Endothelial cell of umbilical vein (primary cell): ENCODE measurements at regions not wholly inside any gene's neighbourhood (a gene's known extent, or its start where the extent isn't known, plus 50 kb on each side); places are given as distances from the start of the nearest gene placed in this dataset.

Source experiments
- BruUV-seq: library from RNA; stranded (reverse); fragments of 400-500 nt; replicated peaks from 2 replicates; lab custom pipeline; 2021; lab: Mats Ljungman, UMichigan
- CTCF ChIA-PET: fragments of 300-600, 350-600 bp; sonication (Branson Sonifier 250); formaldehyde crosslinking; loops from one replicate; lab custom pipeline; 2021; ENCODE audit warnings: antibody characterized with exemption, inconsistent platforms; lab: Charles Lee
- POLR2A ChIA-PET: fragments of 300-600, 350-600 bp; sonication (Branson Sonifier 250); formaldehyde crosslinking; loops from one replicate; lab custom pipeline; 2021; ENCODE audit warnings: antibody characterized with exemption, inconsistent platforms; lab: Charles Lee
- DNase-seq: peaks from one replicate; pipeline ENCODE4 v3.0.0-alpha.2; 2011; ENCODE audit warnings: low read depth, low spot score
- FAIRE-seq: peaks from 2 replicates; lab custom pipeline; 2011; peaks lifted over from hg19 to GRCh38; lab: Jason Lieb, UNC
- H2AFZ ChIP-seq: 2 replicates; pipeline ENCODE4 v1.6.0; 2012; ENCODE audit warnings: low read depth, low read length, control low read depth, inconsistent platforms
- H3K27ac ChIP-seq: 2 replicates; pipeline ENCODE4 v1.5.1; 2011; ENCODE audit warnings: low read depth, mild to moderate bottlenecking, control low read depth, low read length, moderate library complexity; ENCODE audit not compliant: insufficient read depth
- H3K27me3 ChIP-seq, 2 experiments: 2 replicates each; pipeline versions ENCODE4 v1.6.0 to v1.6.1; 2011; ENCODE audit warnings: low read length in 2 of 2, mixed read lengths in 1 of 2; ENCODE audit not compliant: control insufficient read depth in 2 of 2, insufficient read depth in 2 of 2
- H3K36me3 ChIP-seq, 2 experiments: 2 replicates in 1 of 2; 3 replicates in 1 of 2; pipeline ENCODE4 v1.5.1; 2011; ENCODE audit warnings: low read length in 2 of 2, mild to moderate bottlenecking in 1 of 2, moderate library complexity in 1 of 2; ENCODE audit not compliant: control insufficient read depth in 2 of 2, insufficient read depth in 2 of 2; ENCODE audit errors: extremely low read depth in 1 of 2
- H3K4me1 ChIP-seq: 3 replicates; pipeline ENCODE4 v1.5.1; 2011; ENCODE audit warnings: mild to moderate bottlenecking, low read length; ENCODE audit not compliant: control insufficient read depth, insufficient read depth; ENCODE audit errors: extremely low read depth
- H3K4me2 ChIP-seq: 2 replicates; pipeline ENCODE4 v1.6.1; 2011; ENCODE audit warnings: low read length, control low read depth, mixed read lengths; ENCODE audit not compliant: insufficient read depth
- H3K4me3 ChIP-seq, 3 experiments: fragments of 200-600 bp in 1 of 3; sonication (generic), shearing (Covaris generic) in 1 of 3; replicated peaks in 1 of 3; 2 replicates each; pipeline ENCODE4 v1.5.1; 2011 to 2016; ENCODE audit warnings: control low read depth in 3 of 3, low read length in 3 of 3, mild to moderate bottlenecking in 2 of 3, inconsistent platforms in 1 of 3, low read depth in 1 of 3, moderate library complexity in 1 of 3; ENCODE audit not compliant: insufficient read depth in 1 of 3
- H3K79me2 ChIP-seq: 2 replicates; pipeline ENCODE4 v1.6.0; 2012; ENCODE audit warnings: low read length, inconsistent platforms; ENCODE audit not compliant: control insufficient read depth, insufficient read depth
- H3K9ac ChIP-seq: replicated peaks from 2 replicates; pipeline ENCODE3; 2011; ENCODE audit warnings: low read length, control low read depth; ENCODE audit not compliant: insufficient read depth; ENCODE audit errors: extremely low read depth
- H3K9me1 ChIP-seq: replicated peaks from 3 replicates; pipeline ENCODE4 v1.6.0; 2011; ENCODE audit warnings: mild to moderate bottlenecking, low read length; ENCODE audit not compliant: control insufficient read depth, insufficient read depth; ENCODE audit errors: extremely low read depth
- H3K9me3 ChIP-seq: replicated peaks from 2 replicates; pipeline ENCODE4 v1.5.1; 2012; ENCODE audit warnings: low read length, inconsistent platforms; ENCODE audit not compliant: control insufficient read depth, insufficient read depth
- H4K20me1 ChIP-seq: replicated peaks from 2 replicates; pipeline ENCODE3; 2011; ENCODE audit warnings: mild to moderate bottlenecking, low read length; ENCODE audit not compliant: control insufficient read depth, insufficient read depth; ENCODE audit errors: extremely low read depth
- CTCF ChIP-seq, 2 donors: IDR thresholded peaks; 1 replicate in 1 of 2; 2 replicates in 1 of 2; pipeline ENCODE4 v1.5.1; 2011; ENCODE audit warnings: low read length in 2 of 2, mild to moderate bottlenecking in 2 of 2, moderate library complexity in 2 of 2, control low read depth in 1 of 2, inconsistent platforms in 1 of 2, low read depth in 1 of 2; ENCODE audit not compliant: insufficient read depth in 1 of 2; ENCODE audit errors: extremely low read depth in 1 of 2
- EZH2 ChIP-seq: IDR thresholded peaks from 2 replicates; pipeline ENCODE4 v1.6.1; 2012; ENCODE audit warnings: borderline replicate concordance, low read depth, mild to moderate bottlenecking, moderate library complexity, low read length, inconsistent platforms; ENCODE audit not compliant: severe bottlenecking
- FOS ChIP-seq: IDR thresholded peaks from 2 replicates; pipeline ENCODE4 v1.6.1; 2011; ENCODE audit warnings: mild to moderate bottlenecking, low read length, moderate library complexity, borderline replicate concordance; ENCODE audit not compliant: insufficient read depth
- GATA2 ChIP-seq: IDR thresholded peaks from 2 replicates; pipeline ENCODE4 v1.7.0; 2011; ENCODE audit warnings: low read depth, mild to moderate bottlenecking, moderate library complexity, mixed read lengths, low read length; ENCODE audit not compliant: insufficient read length, insufficient read depth
- JUN ChIP-seq: IDR thresholded peaks from 2 replicates; pipeline ENCODE4 v1.6.1; 2011; ENCODE audit warnings: borderline replicate concordance, low read depth; ENCODE audit not compliant: insufficient read length, insufficient read depth
- MAX ChIP-seq: IDR thresholded peaks from 2 replicates; pipeline ENCODE4 v1.6.1; 2011; ENCODE audit not compliant: insufficient read depth, insufficient read length
- MYC ChIP-seq: IDR thresholded peaks from one replicate; pipeline ENCODE4 v1.6.1; 2011; ENCODE audit warnings: mild to moderate bottlenecking, low read depth, low read length
- POLR2A ChIP-seq: IDR thresholded peaks from 2 replicates; pipeline ENCODE4 v1.6.1; 2012; ENCODE audit warnings: low read depth, mild to moderate bottlenecking, control low read depth, low read length
- POLR2AphosphoS5 ChIP-seq: IDR thresholded peaks from 2 replicates; pipeline ENCODE4 v1.6.1; 2012; ENCODE audit warnings: low read depth, mild to moderate bottlenecking, control low read depth, low read length, moderate library complexity; ENCODE audit not compliant: insufficient read depth
- dilution Hi-C: fragments of 300-500 bp; cut with MboI; formaldehyde crosslinking; loops from one replicate; pipeline ENCODE4 v1.15.0; 2019; ENCODE audit warnings: low sequenced_read_pairs; ENCODE audit not compliant: extremely low pct_ligation_motif_present
- intact Hi-C: fragments of 100-400 bp; cut with micrococcal nuclease; formaldehyde crosslinking; loops from one replicate; pipeline ENCODE4 v1.10.0; 2022

GRCh38 chr11:122459064-122459463 lies 196.5 kb upstream of the UBASH3B start:
- no peak overlapping the region for H3K27ac ChIP-seq
- no peak for DNase-seq
- no peaks in the 10 kb centered on the region for H3K36me3 ChIP-seq
- TF ChIP-seq EZH2 (no peak), CTCF (IDR thresholded peaks at IDR 0.05; ENCODE audit: extremely low read depth in 1 of 2, insufficient read depth in 1 of 2, low read depth in 1 of 2, low read length in 2 of 2) (no peak), JUN (no peak), GATA2 (no peak), POLR2AphosphoS5 (no peak), POLR2A (no peak), FOS (no peak), MYC (no peak), MAX (no peak)
- POLR2A ChIA-PET, result no interaction called here
- no peaks in the 10 kb centered on the region for H3K27me3 ChIP-seq
- no peaks in the 10 kb centered on the region for H3K4me1 ChIP-seq
- H4K20me1 ChIP-seq, result no peaks in the 10 kb centered on the region
- CTCF ChIA-PET, result no interaction called here
- no peaks in the 10 kb centered on the region for H3K79me2 ChIP-seq
- intact Hi-C loops (no loop called here), dilution Hi-C loops (no loop called here)
- no peak overlapping the region for H3K9ac ChIP-seq
- no peak for FAIRE-seq
- H3K4me2 ChIP-seq, result no peak overlapping the region
- no peak overlapping the region for H3K4me3 ChIP-seq
- H3K9me3 ChIP-seq, result no peaks in the 10 kb centered on the region
- H3K9me1 ChIP-seq, result no peaks in the 10 kb centered on the region
- H2AFZ ChIP-seq, result no peak overlapping the region
- no TSS peak for BruUV-seq
